GM12892 (cell line): ENCODE measurements at regions not wholly inside any gene's neighbourhood (a gene's known extent, or its start where the extent isn't known, plus 50 kb on each side); places are given as distances from the start of the nearest gene placed in this dataset.

Experiments used
- POLR2A ChIP-seq: IDR thresholded peaks from 2 replicates; pipeline ENCODE4 v1.6.1; 2011; ENCODE audit warnings: low read depth, low read length, control low read depth
- POLR2AphosphoS5 ChIP-seq: IDR thresholded peaks from 2 replicates; pipeline ENCODE4 v1.6.1; 2011; ENCODE audit warnings: low read depth, low read length, control low read depth

- no peak for TF ChIP-seq POLR2A
- TF ChIP-seq POLR2AphosphoS5: no peak
These were observed 188.7 kb upstream of the APCDD1 start for GRCh38 chr18:10265560-10266333.
